A673 (cell line): ENCODE measurements at regions not wholly inside any gene's neighbourhood (a gene's known extent, or its start where the extent isn't known, plus 50 kb on each side); places are given as distances from the start of the nearest gene placed in this dataset.

ENCODE experiments used
- BruUV-seq: library from RNA; stranded (reverse); fragments of 400-500 nt; replicated peaks from 2 replicates; lab custom pipeline; 2021; lab: Mats Ljungman, UMichigan
- CTCF ChIA-PET: fragments of 300-600 bp; sonication (Branson Sonifier 250); formaldehyde crosslinking; loops from one replicate; lab custom pipeline; 2022; ENCODE audit warnings: antibody characterized with exemption; lab: Charles Lee
- POLR2A ChIA-PET: fragments of 300-600 bp; sonication (Branson Sonifier 250); formaldehyde crosslinking; loops from one replicate; lab custom pipeline; 2022; ENCODE audit warnings: antibody characterized with exemption; ENCODE audit not compliant: low non-redundant PET; lab: Charles Lee
- DNase-seq: peaks from one replicate; pipeline ENCODE4 v3.0.0-alpha.2; 2015; ENCODE audit warnings: low spot score
- H3K27ac ChIP-seq: fragments of 200-600 bp; sonication (generic); 2 replicates; pipeline ENCODE4 v1.5.1; 2016; ENCODE audit warnings: mixed run types, low read depth, mild to moderate bottlenecking, mixed read lengths, antibody characterized with exemption, low read length; ENCODE audit not compliant: poor library complexity, severe bottlenecking
- H3K27me3 ChIP-seq: fragments of 200-600 bp; sonication (generic); replicated peaks from 2 replicates; pipeline ENCODE4 v1.6.1; 2017; ENCODE audit warnings: mixed run types, low read depth, mild to moderate bottlenecking, mixed read lengths, antibody characterized with exemption, low read length; ENCODE audit not compliant: insufficient read depth, poor library complexity
- H3K36me3 ChIP-seq: fragments of 200-600 bp; sonication (generic); 2 replicates; pipeline ENCODE4 v1.6.1; 2016; ENCODE audit warnings: mixed run types, mild to moderate bottlenecking, mixed read lengths, antibody characterized with exemption, low read length; ENCODE audit not compliant: insufficient read depth, poor library complexity, severe bottlenecking
- H3K4me1 ChIP-seq: fragments of 200-600 bp; sonication (generic); 2 replicates; pipeline ENCODE4 v1.6.1; 2017; ENCODE audit warnings: mixed run types, mild to moderate bottlenecking, mixed read lengths, antibody characterized with exemption, low read length; ENCODE audit not compliant: insufficient read depth, poor library complexity, severe bottlenecking
- H3K4me3 ChIP-seq: fragments of 200-600 bp; sonication (generic); 2 replicates; pipeline ENCODE4 v1.5.1; 2016; ENCODE audit warnings: low read depth, mixed run types, mild to moderate bottlenecking, mixed read lengths, low read length; ENCODE audit not compliant: poor library complexity, severe bottlenecking
- H3K9me3 ChIP-seq: fragments of 200-600 bp; sonication (generic); 2 replicates; pipeline ENCODE4 v1.6.1; 2016; ENCODE audit warnings: mixed run types, low read depth, mild to moderate bottlenecking, mixed read lengths, antibody characterized with exemption, low read length; ENCODE audit not compliant: poor library complexity, severe bottlenecking
- CTCF ChIP-seq: fragments of 300-800, 200-600 bp; sonication (generic); conservative IDR thresholded peaks from 2 replicates; pipeline ENCODE4 v1.5.1; 2017; ENCODE audit warnings: low read depth, mild to moderate bottlenecking, antibody characterized with exemption, low read length, moderate library complexity, mixed read lengths
- EZH2 ChIP-seq: fragments of 200-600 bp; sonication (generic); IDR thresholded peaks from 2 replicates; pipeline ENCODE4 v1.6.1; 2017; ENCODE audit warnings: borderline replicate concordance, low read depth, mild to moderate bottlenecking, mixed read lengths, antibody characterized with exemption, low read length; ENCODE audit not compliant: poor library complexity, severe bottlenecking
- intact Hi-C: fragments of 100-400 bp; cut with micrococcal nuclease; formaldehyde crosslinking; loops from one replicate; pipeline ENCODE4 v1.10.0; 2022; ENCODE audit not compliant: unreplicated experiment

- H3K9me3 ChIP-seq: peaks cover 8% of the 10 kb centered on the region
- POLR2A ChIA-PET: no interaction called here
- H3K4me1 ChIP-seq: no peaks in the 10 kb centered on the region
- peak; percentile 32 for DNase-seq
- TF ChIP-seq EZH2 (no peak), CTCF (no peak)
- H3K27me3 ChIP-seq: no peaks in the 10 kb centered on the region
- BruUV-seq: no TSS peak
- intact Hi-C loops: no loop called here
- H3K36me3 ChIP-seq: no peaks in the 10 kb centered on the region
- CTCF ChIA-PET: no interaction called here
- no peak overlapping the region for H3K27ac ChIP-seq
- no peak overlapping the region for H3K4me3 ChIP-seq
Measured at GRCh38 chr14:84409435-84409834, 1120.5 kb upstream of the FLRT2 start.

GRCh38 chr14:84410344-84410743 is 1119.6 kb upstream of the FLRT2 start:
- no peak for DNase-seq
- Histone ChIP-seq H3K4me1 (no peaks in the 10 kb centered on the region), H3K27ac (no peak overlapping the region), H3K27me3 (no peaks in the 10 kb centered on the region), H3K4me3 (no peak overlapping the region), H3K36me3 (no peaks in the 10 kb centered on the region), H3K9me3 (peaks cover 8% of the 10 kb centered on the region)
- intact Hi-C loops: no loop called here
- ChIA-PET CTCF (no interaction called here), POLR2A (no interaction called here)
- TF ChIP-seq EZH2 (no peak), CTCF (no peak)
- BruUV-seq: no TSS peak

- BruUV-seq: no TSS peak
- no peaks in the 10 kb centered on the region for H3K4me1 ChIP-seq
- peaks cover 3% of the 10 kb centered on the region for H3K9me3 ChIP-seq
- no peaks in the 10 kb centered on the region for H3K36me3 ChIP-seq
- H3K4me3 ChIP-seq: no peak overlapping the region
- H3K27me3 ChIP-seq: no peaks in the 10 kb centered on the region
- H3K27ac ChIP-seq: no peak overlapping the region
- DNase-seq: no peak
- ChIA-PET POLR2A (no interaction called here), CTCF (no interaction called here)
- intact Hi-C loops: no loop called here
- TF ChIP-seq CTCF (no peak), EZH2 (no peak)
Measured at GRCh38 chr14:84420221-84420620, 1109.7 kb upstream of the FLRT2 start.
